HCT116 (cell line): ENCODE measurements at regions not wholly inside any gene's neighbourhood (a gene's known extent, or its start where the extent isn't known, plus 50 kb on each side); places are given as distances from the start of the nearest gene placed in this dataset.

Experiments
- ATAC-seq: fragments of 200-7000 bp; cut with Tn5 transposase; 2 replicates; pipeline ENCODE4 v1.9.1; 2020; ENCODE audit warnings: mild to moderate bottlenecking, moderate library complexity
- BruUV-seq: library from RNA; stranded (reverse); fragments of 400-500 nt; replicated peaks from 2 replicates; lab custom pipeline; 2021; lab: Mats Ljungman, UMichigan
- CTCF ChIA-PET: fragments of 300-600 bp; sonication (Branson Sonifier 250); formaldehyde crosslinking; loops from one replicate; lab custom pipeline; 2021; ENCODE audit warnings: antibody characterized with exemption; lab: Charles Lee
- POLR2A ChIA-PET: fragments of 300-600, 350-600 bp; sonication (Branson Sonifier 250); formaldehyde crosslinking; loops from one replicate; lab custom pipeline; 2021; ENCODE audit warnings: antibody characterized with exemption; lab: Charles Lee
- RAD21 ChIA-PET, 2 experiments: fragments of 300-600 bp; sonication (Branson Sonifier 250); formaldehyde crosslinking; loops; one replicate each; lab custom pipeline; 2023; ENCODE audit warnings: low total read pairs in 2 of 2; ENCODE audit not compliant: uncharacterized antibody in 2 of 2, unreplicated experiment in 2 of 2, low non-redundant PET in 1 of 2; lab: Charles Lee
- DNase-seq: peaks from one replicate; pipeline ENCODE4 v3.0.0-alpha.2; 2010; ENCODE audit warnings: low read depth, low spot score
- H2AFZ ChIP-seq: fragments of 200-600 bp; shearing (Covaris generic), sonication (generic); 2 replicates; pipeline ENCODE4 v1.6.1; 2017; ENCODE audit warnings: low read depth, mixed run types, mixed read lengths, antibody characterized with exemption, low read length; ENCODE audit not compliant: poor library complexity, severe bottlenecking
- H3K27ac ChIP-seq: 2 replicates; pipeline ENCODE4 v1.5.1; 2012; ENCODE audit warnings: low read depth, low read length
- H3K27me3 ChIP-seq: fragments of 200-600 bp; sonication (generic); 2 replicates; pipeline ENCODE4 v1.6.1; 2016; ENCODE audit warnings: mixed run types, low read length, mixed read lengths; ENCODE audit not compliant: insufficient read depth
- H3K36me3 ChIP-seq, 2 experiments: fragments of 200-500 bp in 1 of 2; fragments of 200-600 bp in 1 of 2; sonication (Bioruptor generic) in 1 of 2; sonication (generic) in 1 of 2; 2 replicates each; pipeline versions ENCODE4 v1.5.1 to v1.6.1; 2014 to 2016; ENCODE audit warnings: low read length in 2 of 2, inconsistent platforms in 1 of 2, mixed read lengths in 1 of 2, mixed run types in 1 of 2; ENCODE audit not compliant: insufficient read depth in 2 of 2, control insufficient read depth in 1 of 2
- H3K4me1 ChIP-seq, 2 experiments: fragments of 200-600 bp in 1 of 2; sonication (generic) in 1 of 2; 2 replicates each; pipeline versions ENCODE4 v1.5.1 to v1.6.1; 2012 to 2017; ENCODE audit warnings: low read length in 2 of 2, inconsistent platforms in 1 of 2, mild to moderate bottlenecking in 1 of 2, mixed read lengths in 1 of 2, mixed run types in 1 of 2, moderate library complexity in 1 of 2; ENCODE audit not compliant: insufficient read depth in 2 of 2, control insufficient read depth in 1 of 2
- H3K4me2 ChIP-seq: fragments of 200-600 bp; sonication (generic); 2 replicates; pipeline ENCODE4 v1.6.1; 2017; ENCODE audit warnings: mixed run types, low read length, mixed read lengths
- H3K4me3 ChIP-seq, 2 experiments: fragments of 200-600 bp in 1 of 2; sonication (generic) in 1 of 2; replicated peaks in 1 of 2; 2 replicates each; pipeline ENCODE4 v1.5.1; 2011 to 2016; ENCODE audit warnings: low read length in 2 of 2, control low read depth in 1 of 2, low read depth in 1 of 2, mild to moderate bottlenecking in 1 of 2, mixed read lengths in 1 of 2, mixed run types in 1 of 2
- H3K79me2 ChIP-seq: fragments of 200-600 bp; sonication (generic); 2 replicates; pipeline ENCODE4 v1.6.1; 2017; ENCODE audit warnings: mild to moderate bottlenecking, mixed run types, low read length, moderate library complexity, mixed read lengths; ENCODE audit not compliant: insufficient read depth
- H3K9ac ChIP-seq: fragments of 200-600 bp; sonication (generic); 2 replicates; pipeline ENCODE4 v1.6.1; 2016; ENCODE audit warnings: low read length, mixed read lengths
- H3K9me2 ChIP-seq: fragments of 200-600 bp; sonication (generic), shearing (Covaris generic); 2 replicates; pipeline ENCODE4 v1.6.1; 2017; ENCODE audit warnings: mixed run types, mild to moderate bottlenecking, moderate library complexity; ENCODE audit not compliant: insufficient read depth
- H3K9me3 ChIP-seq, 2 experiments: fragments of 200-500 bp in 1 of 2; fragments of 200-600 bp in 1 of 2; sonication (Bioruptor generic) in 1 of 2; sonication (generic) in 1 of 2; 2 replicates each; pipeline ENCODE4 v1.6.1; 2014 to 2017; ENCODE audit warnings: low read length in 2 of 2, mixed read lengths in 2 of 2, inconsistent platforms in 1 of 2, low read depth in 1 of 2, mild to moderate bottlenecking in 1 of 2, mixed run types in 1 of 2, moderate library complexity in 1 of 2; ENCODE audit not compliant: control insufficient read depth in 1 of 2, insufficient read depth in 1 of 2
- H4K20me1 ChIP-seq: fragments of 200-600 bp; sonication (generic), shearing (Covaris generic); 2 replicates; pipeline ENCODE4 v1.6.1; 2017; ENCODE audit warnings: mixed run types, mild to moderate bottlenecking, moderate library complexity; ENCODE audit not compliant: insufficient read depth
- ATF3 ChIP-seq: IDR thresholded peaks from 2 replicates; pipeline ENCODE4 v1.6.1; 2012
- CEBPB ChIP-seq: IDR thresholded peaks from 2 replicates; pipeline ENCODE4 v1.6.1; 2012; ENCODE audit warnings: low read depth
- EGR1 ChIP-seq: IDR thresholded peaks from 2 replicates; pipeline ENCODE4 v1.6.1; 2012; ENCODE audit warnings: low read depth
- ELF1 ChIP-seq: IDR thresholded peaks from 2 replicates; pipeline ENCODE4 v1.6.1; 2012; ENCODE audit warnings: low read depth, borderline replicate concordance
- EZH2 ChIP-seq: fragments of 200-600 bp; sonication (generic); IDR thresholded peaks from 2 replicates; pipeline ENCODE4 v1.6.1; 2017; ENCODE audit warnings: antibody characterized with exemption, mixed run types
- FOSL1 ChIP-seq: IDR thresholded peaks from 2 replicates; pipeline ENCODE4 v1.6.1; 2012; ENCODE audit warnings: low read depth
- JUND ChIP-seq: IDR thresholded peaks from 2 replicates; pipeline ENCODE4 v1.6.1; 2012
- POLR2A ChIP-seq: IDR thresholded peaks from 2 replicates; pipeline ENCODE4 v1.7.0; 2011; ENCODE audit warnings: borderline replicate concordance; ENCODE audit not compliant: insufficient read depth, insufficient read length; ENCODE audit errors: extremely low read depth
- SIN3A ChIP-seq: IDR thresholded peaks from 2 replicates; pipeline ENCODE4 v1.6.1; 2012; ENCODE audit warnings: low read depth
- SRF ChIP-seq: IDR thresholded peaks from 2 replicates; pipeline ENCODE4 v1.6.1; 2012; ENCODE audit warnings: low read depth
- TCF7L2 ChIP-seq: IDR thresholded peaks from 2 replicates; pipeline ENCODE4 v1.7.0; 2011; ENCODE audit warnings: borderline replicate concordance, inconsistent platforms; ENCODE audit not compliant: insufficient read depth, insufficient read length; ENCODE audit errors: extremely low read depth
- YY1 ChIP-seq: IDR thresholded peaks from 2 replicates; pipeline ENCODE4 v1.6.1; 2011; ENCODE audit warnings: low read length, low read depth, moderate library complexity, mild to moderate bottlenecking; ENCODE audit not compliant: insufficient replicate concordance; ENCODE audit errors: extremely low read depth
- ZBTB33 ChIP-seq: IDR thresholded peaks from 2 replicates; pipeline ENCODE4 v1.6.1; 2011; ENCODE audit warnings: mild to moderate bottlenecking, low read length, moderate library complexity; ENCODE audit not compliant: insufficient replicate concordance; ENCODE audit errors: extremely low read depth
- ZFX ChIP-seq: fragments of 450-650 bp; IDR thresholded peaks from 2 replicates; pipeline ENCODE4 v1.6.1; 2017
- intact Hi-C: fragments of 100-400 bp; cut with micrococcal nuclease; formaldehyde crosslinking; loops from 2 replicates; pipeline ENCODE4 v1.10.0; 2022
- TF ChIP-seq, protein P1 (sequence below): IDR thresholded peaks from 2 replicates; pipeline ENCODE4 v1.6.1; 2012; ENCODE audit warnings: low read depth
- TF ChIP-seq, protein P2 (sequence below), 3 experiments: fragments of 200-600 bp in 1 of 3; sonication (generic) in 1 of 3; IDR thresholded peaks in 2 of 3; conservative IDR thresholded peaks in 1 of 3; 2 replicates each; pipeline ENCODE4 v1.5.1; 2012 to 2017; ENCODE audit warnings: low read depth in 2 of 3, low read length in 2 of 3, antibody characterized with exemption in 1 of 3, borderline replicate concordance in 1 of 3, control low read depth in 1 of 3, mild to moderate bottlenecking in 1 of 3, mixed read lengths in 1 of 3, mixed run types in 1 of 3, moderate library complexity in 1 of 3; ENCODE audit not compliant: insufficient read depth in 1 of 3

DNA sequence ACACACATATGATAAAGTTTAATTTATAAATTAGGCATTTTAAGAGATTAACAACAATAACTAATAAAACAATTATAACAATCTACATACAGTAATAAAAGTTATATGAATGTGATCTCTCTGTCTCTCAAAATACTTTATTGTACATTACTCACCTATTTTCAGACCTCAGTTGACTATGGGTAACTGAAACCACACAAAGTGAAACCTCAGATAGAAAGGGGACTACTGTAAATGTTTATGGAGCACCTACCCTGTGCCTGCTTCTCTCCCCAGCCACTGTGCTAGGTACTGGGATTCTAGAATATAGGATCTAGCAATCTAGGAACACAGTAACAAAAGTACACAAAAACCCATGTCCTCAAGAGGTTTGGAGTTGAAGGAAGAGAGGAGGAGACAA is 63.4 kb upstream of the BTN3A2 start:
- DNase-seq, result no peak
- no peaks in the 10 kb centered on the region for H3K9me2 ChIP-seq
- no peaks in the 10 kb centered on the region for H4K20me1 ChIP-seq
- H3K79me2 ChIP-seq, result no peaks in the 10 kb centered on the region
- no peak overlapping the region for H3K4me3 ChIP-seq
- peaks cover 0 to 29% of the 10 kb centered on the region in 2 experiments; a peak in 2 of 4 replicates for H3K4me1 ChIP-seq
- CTCF ChIA-PET, result no interaction called here
- H3K27ac ChIP-seq, result no peak overlapping the region
- no peaks in the 10 kb centered on the region for H3K36me3 ChIP-seq
- RAD21 ChIA-PET, result no interaction called here
- no peak for TF ChIP-seq JUND
- no peak for TF ChIP-seq EZH2
- no peak for TF ChIP-seq ATF3
- TF ChIP-seq, protein P1, sequence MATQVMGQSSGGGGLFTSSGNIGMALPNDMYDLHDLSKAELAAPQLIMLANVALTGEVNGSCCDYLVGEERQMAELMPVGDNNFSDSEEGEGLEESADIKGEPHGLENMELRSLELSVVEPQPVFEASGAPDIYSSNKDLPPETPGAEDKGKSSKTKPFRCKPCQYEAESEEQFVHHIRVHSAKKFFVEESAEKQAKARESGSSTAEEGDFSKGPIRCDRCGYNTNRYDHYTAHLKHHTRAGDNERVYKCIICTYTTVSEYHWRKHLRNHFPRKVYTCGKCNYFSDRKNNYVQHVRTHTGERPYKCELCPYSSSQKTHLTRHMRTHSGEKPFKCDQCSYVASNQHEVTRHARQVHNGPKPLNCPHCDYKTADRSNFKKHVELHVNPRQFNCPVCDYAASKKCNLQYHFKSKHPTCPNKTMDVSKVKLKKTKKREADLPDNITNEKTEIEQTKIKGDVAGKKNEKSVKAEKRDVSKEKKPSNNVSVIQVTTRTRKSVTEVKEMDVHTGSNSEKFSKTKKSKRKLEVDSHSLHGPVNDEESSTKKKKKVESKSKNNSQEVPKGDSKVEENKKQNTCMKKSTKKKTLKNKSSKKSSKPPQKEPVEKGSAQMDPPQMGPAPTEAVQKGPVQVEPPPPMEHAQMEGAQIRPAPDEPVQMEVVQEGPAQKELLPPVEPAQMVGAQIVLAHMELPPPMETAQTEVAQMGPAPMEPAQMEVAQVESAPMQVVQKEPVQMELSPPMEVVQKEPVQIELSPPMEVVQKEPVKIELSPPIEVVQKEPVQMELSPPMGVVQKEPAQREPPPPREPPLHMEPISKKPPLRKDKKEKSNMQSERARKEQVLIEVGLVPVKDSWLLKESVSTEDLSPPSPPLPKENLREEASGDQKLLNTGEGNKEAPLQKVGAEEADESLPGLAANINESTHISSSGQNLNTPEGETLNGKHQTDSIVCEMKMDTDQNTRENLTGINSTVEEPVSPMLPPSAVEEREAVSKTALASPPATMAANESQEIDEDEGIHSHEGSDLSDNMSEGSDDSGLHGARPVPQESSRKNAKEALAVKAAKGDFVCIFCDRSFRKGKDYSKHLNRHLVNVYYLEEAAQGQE, result no peak
- TF ChIP-seq, protein P2, sequence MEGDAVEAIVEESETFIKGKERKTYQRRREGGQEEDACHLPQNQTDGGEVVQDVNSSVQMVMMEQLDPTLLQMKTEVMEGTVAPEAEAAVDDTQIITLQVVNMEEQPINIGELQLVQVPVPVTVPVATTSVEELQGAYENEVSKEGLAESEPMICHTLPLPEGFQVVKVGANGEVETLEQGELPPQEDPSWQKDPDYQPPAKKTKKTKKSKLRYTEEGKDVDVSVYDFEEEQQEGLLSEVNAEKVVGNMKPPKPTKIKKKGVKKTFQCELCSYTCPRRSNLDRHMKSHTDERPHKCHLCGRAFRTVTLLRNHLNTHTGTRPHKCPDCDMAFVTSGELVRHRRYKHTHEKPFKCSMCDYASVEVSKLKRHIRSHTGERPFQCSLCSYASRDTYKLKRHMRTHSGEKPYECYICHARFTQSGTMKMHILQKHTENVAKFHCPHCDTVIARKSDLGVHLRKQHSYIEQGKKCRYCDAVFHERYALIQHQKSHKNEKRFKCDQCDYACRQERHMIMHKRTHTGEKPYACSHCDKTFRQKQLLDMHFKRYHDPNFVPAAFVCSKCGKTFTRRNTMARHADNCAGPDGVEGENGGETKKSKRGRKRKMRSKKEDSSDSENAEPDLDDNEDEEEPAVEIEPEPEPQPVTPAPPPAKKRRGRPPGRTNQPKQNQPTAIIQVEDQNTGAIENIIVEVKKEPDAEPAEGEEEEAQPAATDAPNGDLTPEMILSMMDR (IDR thresholded peaks at IDR 0.05 in 2 of 3, conservative IDR thresholded peaks at IDR 0.05 in 1 of 3; ENCODE audit: borderline replicate concordance in 1 of 3, insufficient read depth in 1 of 3, low read depth in 2 of 3, low read length in 2 of 3), result no peak
- TF ChIP-seq CEBPB, result no peak
- TF ChIP-seq SRF, result no peak
- TF ChIP-seq POLR2A, result no peak
- no peak for TF ChIP-seq TCF7L2
- no peak for TF ChIP-seq ZBTB33
- TF ChIP-seq YY1, result no peak
- TF ChIP-seq FOSL1, result no peak
- no peak for TF ChIP-seq ELF1
- no peak for TF ChIP-seq SIN3A
- TF ChIP-seq EGR1, result no peak
- TF ChIP-seq ZFX, result no peak
- TF ChIP-seq, all 23 proteins: peak for 0
- POLR2A ChIA-PET, result no interaction called here
- H3K27me3 ChIP-seq, result no peaks in the 10 kb centered on the region
- intact Hi-C loops, result no loop called here
- H3K9me3 ChIP-seq, result no peaks in the 10 kb centered on the region
- BruUV-seq, result no TSS peak
- no peak overlapping the region for H3K4me2 ChIP-seq
- ATAC-seq, result no peak
- H2AFZ ChIP-seq, result peak overlapping the region; percentile 49
- no peak overlapping the region for H3K9ac ChIP-seq
